COLO668 (cell line): ENCODE measurements at regions not wholly inside any gene's neighbourhood (a gene's known extent, or its start where the extent isn't known, plus 50 kb on each side); places are given as distances from the start of the nearest gene placed in this dataset.
"Not testable (repeated sequence)": the region's sequence is repeated elsewhere in the genome, so short reads cannot be mapped to it uniquely, and the experiment has no call there.

Experiments used
- DNase-seq: peaks from one replicate; lab custom pipeline; 2025; ENCODE audit not compliant: unreplicated experiment; lab: John Stamatoyannopoulos, UW

DNA sequence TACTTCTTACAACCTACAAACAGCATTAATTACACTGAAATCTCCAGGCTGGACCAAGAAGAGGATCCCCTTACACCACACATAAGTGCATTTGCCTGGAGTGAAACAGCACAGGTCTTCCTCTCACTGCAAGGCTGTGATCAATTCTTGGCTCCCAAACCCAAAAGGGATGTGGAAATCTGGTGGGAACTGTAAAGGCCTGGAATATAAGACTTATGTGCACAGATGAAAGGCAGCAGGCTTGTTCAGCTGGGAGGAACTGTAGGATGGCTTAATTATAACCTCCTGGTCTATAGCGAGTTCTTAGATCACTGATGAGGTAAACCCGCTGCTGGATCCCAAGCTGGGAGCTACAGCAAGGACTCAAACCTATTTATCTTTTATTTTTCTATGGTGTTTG is 182.9 kb upstream of the TNC start:
- no peak for DNase-seq

DNA sequence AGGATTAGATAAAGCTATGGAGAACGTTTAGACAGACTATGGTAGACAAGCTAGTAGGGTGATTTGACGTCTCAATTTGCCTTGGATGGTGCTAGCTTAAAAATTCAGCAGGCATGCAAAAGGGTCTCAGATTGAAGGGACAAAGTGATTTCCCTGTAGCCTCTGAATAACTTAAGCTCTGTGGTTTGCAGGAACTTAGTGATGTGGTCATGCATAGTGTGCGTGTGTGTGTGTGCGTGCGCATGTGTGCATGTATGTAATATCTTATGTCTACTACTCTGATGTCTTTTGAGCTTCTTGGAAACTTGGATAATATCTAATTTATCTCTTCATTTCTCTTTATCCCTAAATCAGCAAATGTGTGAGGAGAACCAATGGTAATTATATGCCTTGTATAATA is 183.6 kb upstream of the TNC start:
- no peak for DNase-seq

DNA sequence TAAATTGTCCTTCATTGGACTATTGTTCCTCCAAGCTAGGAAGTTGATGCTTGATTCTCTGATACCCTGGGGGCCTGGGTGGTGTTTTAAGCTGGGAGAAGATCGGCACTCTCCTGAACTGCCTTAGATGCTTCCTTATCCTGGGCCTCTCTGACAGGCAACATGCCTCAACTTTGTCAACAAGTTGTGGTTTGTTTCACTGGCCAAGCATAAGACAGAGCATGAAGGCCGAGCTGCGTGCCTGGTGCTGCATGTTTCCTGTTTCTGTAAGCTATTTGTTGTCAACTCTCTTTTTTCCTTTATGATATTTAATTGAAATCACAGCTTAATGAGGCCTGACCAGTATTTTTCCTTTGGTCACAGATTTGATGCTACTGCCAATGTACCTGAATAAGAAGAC is 187.6 kb upstream of the TNC start:
- DNase-seq: no peak

DNA sequence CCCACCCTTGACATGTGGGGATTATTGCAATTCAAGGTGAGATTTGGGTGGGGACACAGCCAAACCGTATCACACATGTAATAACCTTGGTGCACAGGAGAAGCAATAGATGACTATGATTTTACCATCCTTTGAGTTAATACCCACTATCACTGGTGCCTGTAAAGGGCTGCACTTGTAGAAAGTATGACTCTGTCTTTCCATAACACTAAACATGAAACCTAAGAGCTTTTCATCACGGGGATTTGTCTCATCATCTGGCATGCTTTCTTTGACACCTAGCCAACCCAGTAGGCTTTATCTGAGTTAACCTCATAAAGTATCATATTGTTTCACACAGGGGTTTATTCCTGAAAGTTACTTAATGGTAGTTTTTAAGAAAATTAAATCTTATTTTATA is 188.9 kb upstream of the TNC start:
- no peak for DNase-seq

DNA sequence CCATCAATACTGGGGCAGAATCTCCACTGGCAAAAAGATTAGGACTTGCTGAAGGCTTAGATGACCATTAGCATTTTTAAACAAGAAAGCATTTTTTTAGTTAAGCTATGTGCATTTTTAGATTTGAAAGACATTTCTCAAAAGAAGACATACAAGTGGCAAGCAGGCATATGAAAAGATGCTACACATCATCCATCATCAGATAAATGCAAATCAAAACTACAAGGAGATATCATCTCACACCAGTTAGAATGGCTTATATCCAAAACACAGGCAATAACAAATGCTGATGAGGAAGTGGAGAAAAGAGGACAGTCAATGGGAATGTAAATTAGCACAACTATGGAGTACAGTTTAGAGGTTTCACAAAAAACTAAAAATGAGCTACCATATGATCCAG is 195.6 kb upstream of the TNC start:
- DNase-seq: no peak

DNA sequence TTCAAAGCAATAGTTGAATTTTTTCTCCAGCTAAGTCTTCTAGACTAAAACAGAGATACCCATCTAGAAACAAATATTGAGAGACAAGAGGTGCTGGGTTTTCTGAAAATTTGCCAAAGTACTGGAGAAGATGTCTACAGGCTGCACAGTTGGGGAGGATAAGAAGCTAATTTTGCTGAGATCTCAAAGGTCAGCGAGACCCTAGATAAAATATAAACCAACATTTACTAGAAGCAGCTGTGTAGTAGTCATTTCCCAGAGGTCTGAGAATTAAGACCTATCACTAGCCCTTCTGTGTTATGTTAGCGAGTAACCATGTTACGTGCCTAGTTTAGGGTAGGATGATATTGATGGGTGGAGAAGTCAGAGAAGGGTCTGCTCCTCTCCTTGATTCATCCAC is 208.5 kb upstream of the TNC start:
- no peak for DNase-seq

DNA sequence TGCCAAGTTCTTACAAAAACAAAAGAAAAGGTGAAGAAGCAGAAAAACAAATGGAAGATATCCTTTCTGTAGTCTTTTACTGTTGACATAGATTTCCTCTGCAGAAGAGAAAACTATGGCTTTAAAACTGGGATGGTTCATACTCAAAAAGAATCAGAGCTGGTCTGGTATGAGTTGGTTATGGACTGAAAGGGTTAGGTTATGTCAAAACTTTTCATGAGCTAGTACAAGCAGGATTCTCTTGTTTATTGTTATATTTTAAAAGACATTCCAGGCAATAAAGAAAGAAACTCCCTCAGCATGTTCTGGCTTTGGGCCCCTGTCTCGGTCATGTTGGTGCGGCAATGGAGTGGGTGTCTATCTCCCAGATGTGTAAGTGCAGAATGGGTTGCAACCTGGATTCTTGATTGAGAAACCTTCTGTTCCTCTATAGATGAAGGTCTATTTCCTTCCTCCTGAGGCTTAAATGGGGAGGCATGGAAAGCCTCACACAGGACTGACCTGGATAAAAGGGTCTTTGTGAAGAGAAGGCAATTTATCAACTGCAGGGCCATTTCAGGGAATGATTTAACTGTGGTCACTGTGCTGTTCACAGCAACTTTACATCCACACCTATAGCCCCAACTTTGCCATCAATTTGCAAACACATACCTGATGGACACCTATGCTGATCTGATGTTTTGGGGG is 209.6 kb upstream of the TNC start:
- no peak for DNase-seq

DNA sequence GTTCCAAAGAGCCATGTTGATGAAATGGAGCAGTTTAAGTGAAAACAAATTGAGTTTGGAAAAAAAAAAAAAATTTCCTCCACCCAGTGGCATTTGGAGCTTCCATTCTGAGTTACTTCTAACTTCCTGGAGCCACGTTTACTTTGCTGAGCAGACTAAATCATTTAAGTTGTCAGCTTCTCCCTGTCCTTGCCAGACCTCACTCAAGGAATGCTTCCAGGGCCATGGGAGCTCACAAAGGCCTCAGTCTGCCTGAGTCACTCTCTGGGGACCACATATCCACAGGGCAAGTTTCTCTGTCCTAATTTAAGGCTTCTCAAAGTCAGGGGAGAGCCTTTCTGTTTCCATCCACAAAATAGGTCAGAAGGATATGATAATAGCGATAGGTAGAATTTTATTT is 210.3 kb upstream of the TNC start:
- DNase-seq: no peak

DNA sequence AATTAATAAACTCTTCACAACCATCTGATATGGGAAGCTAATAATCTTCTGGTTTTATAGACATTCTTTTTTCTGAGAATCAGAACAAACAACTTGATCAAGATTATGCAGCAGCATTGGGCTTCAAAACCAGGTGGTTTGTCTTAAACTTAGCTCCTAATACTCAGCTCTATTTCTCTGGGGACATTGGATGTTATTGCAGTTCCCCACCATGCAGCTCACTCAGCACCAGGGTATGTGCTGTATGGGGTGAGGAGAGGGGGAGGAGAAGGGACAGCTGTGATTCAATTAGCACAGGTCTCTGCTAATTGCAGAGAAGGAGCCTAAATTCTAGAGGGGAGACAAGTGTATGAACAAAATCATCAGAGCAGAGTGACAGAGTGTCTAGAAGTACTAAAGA is 210.7 kb upstream of the TNC start:
- DNase-seq: no peak

DNA sequence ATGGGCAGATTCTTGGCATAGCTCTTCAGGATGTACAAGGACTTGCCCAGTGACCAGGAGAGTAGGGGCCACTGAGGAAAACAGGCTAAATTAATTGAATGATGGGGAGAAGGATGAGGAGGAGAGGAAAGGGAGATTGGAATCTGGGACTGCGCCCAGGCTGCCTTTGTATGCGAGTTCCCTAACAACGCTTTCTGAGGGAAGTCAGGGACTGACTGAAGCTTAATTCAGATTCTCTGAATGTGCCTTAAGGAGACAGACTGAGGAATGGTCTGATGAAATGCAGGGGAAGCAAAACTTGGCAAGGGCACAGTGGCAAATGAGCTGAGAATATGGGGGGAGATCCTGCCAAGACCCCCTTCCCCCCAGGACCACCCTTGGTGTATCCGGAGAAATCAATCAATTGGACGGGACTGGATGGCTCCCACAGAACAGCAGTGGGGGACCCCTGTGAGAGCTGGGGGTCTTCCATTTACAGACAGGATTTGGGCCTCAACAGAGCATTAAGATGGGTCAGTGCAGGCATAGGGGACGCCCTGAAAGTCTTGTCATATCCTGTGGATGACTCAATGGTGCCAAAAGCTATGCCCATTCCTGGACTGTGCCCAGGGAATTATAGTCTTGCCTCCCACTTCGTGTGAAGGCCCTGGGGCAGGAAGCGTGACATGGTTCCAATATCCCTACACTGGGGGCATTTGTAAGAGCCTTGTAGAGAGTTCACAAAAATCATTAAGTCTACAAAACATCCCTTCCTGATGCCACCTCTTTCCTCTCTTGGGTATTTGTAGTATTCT is 215.5 kb upstream of the TNC start:
- no peak for DNase-seq

DNA sequence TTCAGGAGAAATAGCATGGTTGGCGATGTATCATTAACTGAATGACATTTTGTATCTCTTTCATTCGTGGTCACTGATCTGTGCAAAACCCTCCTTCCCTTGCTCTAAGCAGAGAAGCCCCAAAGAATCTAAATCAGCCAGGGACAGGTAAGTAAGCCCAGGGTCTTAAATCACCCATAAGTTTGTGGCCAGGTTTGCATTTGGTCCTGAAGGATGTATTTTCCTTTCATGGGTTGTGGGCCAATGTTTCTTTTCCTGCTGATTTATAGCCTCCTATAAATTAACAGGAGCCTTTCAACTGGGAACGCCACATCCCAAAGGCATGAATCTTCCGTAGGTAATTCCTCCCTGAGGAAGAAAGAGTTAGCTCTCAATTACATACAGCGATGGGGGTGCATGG is 217.5 kb upstream of the TNC start:
- DNase-seq: no peak

DNA sequence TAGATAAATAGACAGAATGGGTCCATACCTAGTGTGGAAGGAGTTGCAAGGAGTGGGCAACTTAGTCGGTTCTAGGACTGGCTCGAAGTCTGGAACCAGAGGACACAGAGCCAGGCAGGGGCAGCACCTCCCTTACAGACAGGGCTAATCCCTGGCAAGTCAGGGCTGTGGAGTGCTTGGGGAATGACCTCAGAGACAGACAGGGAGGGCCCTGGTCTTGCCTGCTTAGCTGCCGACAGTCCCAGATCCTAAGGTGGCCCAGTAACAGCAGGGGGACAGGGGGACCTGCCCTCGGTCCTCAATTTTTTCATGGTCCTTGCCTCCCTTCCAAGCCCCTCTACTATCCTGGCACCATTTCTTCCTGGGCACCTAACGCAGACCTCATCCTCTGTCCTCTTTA is 222.4 kb upstream of the TNC start:
- no peak for DNase-seq

DNA sequence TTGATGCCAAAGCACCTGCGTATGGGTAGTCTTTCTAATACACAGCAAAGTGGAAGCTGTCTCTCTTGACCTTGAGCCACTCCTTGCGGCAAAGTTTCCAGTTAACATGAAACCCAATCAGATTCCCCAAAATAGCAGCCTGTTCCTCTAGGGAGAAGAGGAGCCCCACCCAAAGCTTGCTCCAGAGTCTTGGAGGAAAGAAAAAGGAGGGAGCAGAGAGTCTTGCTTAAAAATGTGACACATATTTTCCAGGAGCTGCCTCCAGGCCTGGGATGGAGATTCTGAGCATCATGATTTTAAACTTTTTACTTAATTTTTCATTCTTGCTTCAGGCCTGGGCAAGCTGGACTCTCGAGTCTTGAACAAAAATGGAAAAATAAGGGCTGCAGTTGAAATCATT is 223.5 kb upstream of the TNC start:
- no peak for DNase-seq

DNA sequence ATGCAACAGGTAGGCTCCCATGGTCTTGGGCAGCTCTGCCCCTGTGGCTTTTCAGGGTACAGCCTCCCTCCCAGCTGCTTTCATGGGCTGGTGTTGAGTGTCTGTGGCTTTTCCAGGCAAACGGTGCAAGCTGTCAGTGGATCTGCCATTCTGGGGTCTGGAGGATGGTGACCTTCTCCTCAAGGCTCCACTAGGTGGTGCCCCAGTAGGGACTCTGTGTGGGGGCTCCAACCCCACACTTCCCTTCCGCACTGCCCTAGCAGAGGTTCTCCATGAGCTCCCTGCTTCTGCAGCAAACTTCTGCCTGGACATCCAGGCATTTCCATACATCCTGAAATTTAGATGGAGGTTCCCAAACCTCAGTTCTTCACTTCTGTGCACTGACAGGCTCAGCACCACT is 229.8 kb upstream of the TNC start:
- DNase-seq: not testable (repeated sequence)

DNA sequence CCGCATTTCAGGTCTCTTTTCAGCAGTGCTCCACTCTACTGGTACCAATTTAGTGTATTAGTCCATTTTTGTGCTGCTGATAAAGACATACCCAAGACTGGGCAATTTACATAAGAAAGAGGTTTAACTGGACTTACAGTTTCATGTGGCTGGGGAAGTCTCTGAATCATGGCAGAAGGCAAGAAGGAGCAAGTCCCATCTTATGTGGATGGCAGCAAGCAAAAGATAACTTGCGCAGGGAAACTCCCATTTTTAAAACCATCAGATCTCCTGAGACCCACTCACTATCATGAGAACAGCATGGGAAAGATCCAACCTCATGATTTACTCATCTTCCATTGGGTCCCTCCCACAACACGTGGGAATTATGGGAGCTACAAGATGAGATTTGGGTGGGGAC is 231.0 kb upstream of the TNC start:
- DNase-seq: not testable (repeated sequence)

DNA sequence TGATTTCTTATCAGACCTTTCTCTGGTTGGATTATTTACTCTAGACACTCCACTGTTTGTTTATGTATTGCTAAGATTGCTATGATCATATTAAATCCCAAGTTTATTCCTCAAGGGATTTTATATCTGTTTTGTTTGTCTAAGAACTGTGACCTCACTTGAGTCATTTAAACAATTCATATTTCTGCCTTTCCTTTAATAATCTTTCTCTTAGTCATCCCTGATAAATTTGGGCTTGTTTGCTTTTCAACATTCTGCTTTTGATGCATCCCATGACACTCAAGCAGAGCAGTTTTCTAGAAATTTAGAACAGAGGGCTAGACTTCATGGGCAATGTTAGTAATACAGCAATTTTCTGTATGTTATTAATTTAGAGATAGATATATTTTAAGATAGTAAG is 231.6 kb upstream of the TNC start:
- no peak for DNase-seq

DNA sequence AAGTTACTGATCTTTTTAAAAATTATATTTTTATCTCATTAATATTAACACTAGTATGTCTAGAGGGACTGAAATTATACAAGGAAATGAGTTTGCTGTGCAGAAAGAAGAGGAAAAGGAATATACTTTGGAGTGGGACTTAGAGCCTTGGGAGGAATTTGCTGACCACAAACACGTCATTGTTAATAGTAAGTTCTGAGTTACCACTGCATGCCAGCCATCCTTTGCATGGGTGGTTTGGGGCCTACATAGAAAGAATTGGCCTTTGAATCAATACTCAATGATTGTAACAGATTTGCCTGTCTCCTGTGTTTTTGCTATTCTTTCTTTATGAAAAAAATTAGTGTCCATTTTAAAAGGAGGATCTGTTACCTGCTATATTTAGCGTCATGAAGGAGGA is 232.6 kb upstream of the TNC start:
- no peak for DNase-seq

DNA sequence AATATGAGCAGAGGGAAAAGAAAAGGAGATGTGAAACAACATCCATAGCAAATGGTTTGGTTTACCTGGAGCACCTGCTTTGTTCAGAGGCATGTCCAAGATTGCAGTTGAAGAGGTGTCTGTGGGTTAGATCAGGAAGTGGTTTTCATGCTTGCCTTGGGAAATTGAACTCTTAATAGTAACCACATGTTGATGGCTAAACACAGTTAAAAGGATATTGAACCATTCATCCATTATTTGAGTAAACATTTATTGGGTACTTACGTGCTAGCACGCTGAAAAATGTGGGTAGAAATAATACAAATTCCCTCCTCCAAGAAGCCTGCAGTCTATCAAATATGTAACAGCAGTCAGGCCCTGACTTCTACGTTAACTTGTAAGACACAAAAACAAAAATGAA is 235.7 kb upstream of the TNC start:
- DNase-seq: peak; percentile 8

DNA sequence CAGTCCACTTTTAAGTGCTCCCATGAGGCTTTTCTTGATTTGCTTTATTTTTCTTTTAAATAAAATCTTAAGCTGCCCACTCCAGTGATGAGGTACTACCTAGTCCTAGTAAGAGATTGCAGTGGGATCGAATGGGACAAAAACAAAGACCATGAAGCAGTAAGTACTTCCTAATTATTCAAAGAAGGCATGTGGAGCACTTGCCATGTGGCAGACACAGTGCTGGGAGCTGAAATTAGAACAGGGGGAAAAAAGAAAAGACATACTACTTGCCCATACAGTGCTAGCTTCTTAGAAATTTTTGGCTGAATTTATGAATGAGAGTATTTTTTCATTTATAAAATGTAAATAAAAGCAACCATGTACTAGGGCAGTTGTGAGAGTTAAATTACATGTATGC is 239.9 kb upstream of the TNC start:
- no peak for DNase-seq

DNA sequence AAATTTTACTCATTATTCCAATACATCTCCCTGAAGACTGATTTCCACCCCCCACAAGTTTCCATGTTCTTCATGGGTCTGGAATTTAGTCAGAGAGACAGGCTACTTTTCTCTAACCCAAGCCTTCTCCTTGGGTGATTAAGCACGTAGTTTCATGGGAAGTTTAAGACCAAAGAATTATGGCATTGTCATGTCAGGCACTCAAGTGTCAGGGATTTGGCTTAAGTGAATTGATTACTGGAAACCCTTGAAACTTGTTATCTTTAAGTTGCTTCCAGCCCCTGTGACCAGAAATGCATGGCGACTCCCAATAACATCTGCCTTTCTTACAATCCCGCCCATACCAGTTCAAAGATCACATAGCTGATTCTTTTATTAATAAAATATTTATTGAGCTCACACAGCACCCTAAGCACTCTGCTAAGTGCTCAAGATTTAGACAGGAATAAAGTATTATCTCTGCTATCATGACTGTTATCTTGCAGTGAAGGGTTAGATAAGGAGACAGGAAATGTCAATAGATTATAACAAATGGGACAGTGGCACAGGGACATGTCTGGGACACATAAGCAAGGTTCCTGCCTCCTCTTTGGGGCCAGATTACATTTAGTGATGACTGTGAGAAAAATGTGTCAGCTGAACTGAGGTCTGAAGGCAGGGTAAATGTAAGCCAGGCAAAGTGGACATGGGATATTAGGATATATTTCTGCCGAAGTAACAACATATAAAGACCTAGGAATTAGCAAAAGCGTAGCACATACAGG is 241.2 kb upstream of the TNC start:
- DNase-seq: no peak

DNA sequence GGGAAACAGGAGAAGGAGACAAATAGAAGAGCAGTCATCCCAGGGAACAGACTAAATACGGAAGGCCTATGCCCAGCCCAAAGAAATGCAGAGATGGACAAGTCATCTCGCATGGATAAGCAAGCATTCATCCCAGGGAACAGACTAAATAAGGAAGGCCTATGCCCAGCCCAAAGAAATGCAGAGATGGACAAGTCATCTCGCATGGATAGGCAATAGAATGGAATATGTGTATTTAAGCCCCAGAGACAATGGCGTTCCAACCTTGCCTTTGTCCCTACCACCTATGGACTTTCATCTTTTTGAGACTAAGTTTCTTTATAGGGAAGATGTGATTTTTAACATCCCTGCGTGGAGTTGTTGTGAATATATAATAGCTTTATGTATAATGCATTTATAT is 242.2 kb upstream of the TNC start:
- no peak for DNase-seq

DNA sequence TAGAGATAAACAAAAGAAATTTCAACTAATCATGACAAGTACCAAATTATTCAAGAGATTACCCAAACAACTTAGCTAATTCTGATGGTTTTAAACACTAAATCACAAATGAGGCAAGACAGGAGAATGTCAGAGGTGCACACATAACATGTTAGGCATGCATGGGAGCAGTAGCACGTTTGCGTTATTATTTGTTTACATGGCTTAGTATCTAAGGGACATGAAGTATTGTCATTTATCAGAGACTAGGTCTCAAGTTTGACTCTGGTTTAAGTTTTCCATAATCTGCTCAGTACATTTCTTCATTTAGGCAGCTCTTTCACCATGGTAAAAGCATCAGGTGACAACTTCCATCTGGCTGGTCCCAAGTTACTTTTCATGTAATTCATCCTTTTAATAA is 244.1 kb upstream of the TNC start:
- DNase-seq: no peak
